ENCODE measurements at regions not wholly inside any gene's neighbourhood (a gene's known extent, or its start where the extent isn't known, plus 50 kb on each side); places are given as distances from the start of the nearest gene placed in this dataset.

- no peaks in the 10 kb centered on the region for H3K27me3 ChIP-seq
- intact Hi-C loops (cut with DNase I), result no loop called here
- peak in 1 of 5 donors; percentile 9 for DNase-seq
- H3K36me3 ChIP-seq, result no peaks in the 10 kb centered on the region
- H3K4me1 ChIP-seq (ENCODE audit: insufficient read depth), result no peaks in the 10 kb centered on the region
- TF ChIP-seq CTCF (IDR thresholded peaks at IDR 0.05), result no peak
- no peak for TF ChIP-seq EP300 (IDR thresholded peaks at IDR 0.05)
- no peak for TF ChIP-seq POLR2A (IDR thresholded peaks at IDR 0.05)
- H3K27ac ChIP-seq, result no peak overlapping the region
- H3K4me3 ChIP-seq, result no peak overlapping the region
- WGBS, 3 donors, result 48 to 75% (median 70%) methylated on average over 2 of the region's 2 CpGs
- peaks cover 0 to 4% of the 10 kb centered on the region in 2 donors for H3K9me3 ChIP-seq
These were observed 129.8 kb downstream of the SATB1 start for GRCh38 chr3:18295171-18295920.

GRCh38 chr3:18290157-18290556, 135.0 kb downstream of the SATB1 start:
- H3K27ac ChIP-seq, result no peak overlapping the region
- H3K4me3 ChIP-seq, result no peak overlapping the region
- H3K36me3 ChIP-seq, result no peaks in the 10 kb centered on the region
- H3K27me3 ChIP-seq, result no peaks in the 10 kb centered on the region
- no peak for TF ChIP-seq POLR2A (IDR thresholded peaks at IDR 0.05)
- H3K4me1 ChIP-seq (ENCODE audit: insufficient read depth), result no peaks in the 10 kb centered on the region
- no peaks in the 10 kb centered on the region for H3K9me3 ChIP-seq
- no peak for DNase-seq
- intact Hi-C loops (cut with DNase I), result no loop called here

DNA sequence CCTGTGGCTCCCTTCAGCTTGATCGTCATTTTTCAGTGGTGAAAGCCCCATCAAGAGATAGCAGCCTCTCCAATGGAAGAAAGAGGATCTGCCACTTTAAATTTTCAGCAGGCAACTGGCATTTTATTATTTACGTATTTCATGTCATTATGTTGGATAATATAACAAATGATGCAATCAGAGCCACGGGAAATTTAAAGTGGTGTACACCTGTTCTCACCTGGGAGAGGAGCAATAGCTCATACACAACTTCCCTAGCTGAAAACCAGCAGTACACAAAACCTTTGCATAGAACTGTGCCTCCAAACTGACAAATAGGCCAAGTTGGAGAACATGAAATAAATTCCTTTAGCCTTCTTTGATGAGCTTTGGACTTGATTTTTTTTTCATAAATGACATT, 136.9 kb downstream of the SATB1 start:
- Histone ChIP-seq H3K4me1 (ENCODE audit: insufficient read depth) (no peaks in the 10 kb centered on the region), H3K4me3 (no peak overlapping the region), H3K27ac (no peak overlapping the region), H3K27me3 (no peaks in the 10 kb centered on the region), H3K36me3 (no peaks in the 10 kb centered on the region), H3K9me3 (no peaks in the 10 kb centered on the region)
- DNase-seq, result no peak
- TF ChIP-seq EP300 (IDR thresholded peaks at IDR 0.05) (no peak), POLR2A (IDR thresholded peaks at IDR 0.05) (no peak), CTCF (IDR thresholded peaks at IDR 0.05) (no peak)
- intact Hi-C loops (cut with DNase I), result no loop called here
- 55 to 63% (median 56%) methylated on average over 3 of the region's 3 CpGs for WGBS, 3 donors

DNA sequence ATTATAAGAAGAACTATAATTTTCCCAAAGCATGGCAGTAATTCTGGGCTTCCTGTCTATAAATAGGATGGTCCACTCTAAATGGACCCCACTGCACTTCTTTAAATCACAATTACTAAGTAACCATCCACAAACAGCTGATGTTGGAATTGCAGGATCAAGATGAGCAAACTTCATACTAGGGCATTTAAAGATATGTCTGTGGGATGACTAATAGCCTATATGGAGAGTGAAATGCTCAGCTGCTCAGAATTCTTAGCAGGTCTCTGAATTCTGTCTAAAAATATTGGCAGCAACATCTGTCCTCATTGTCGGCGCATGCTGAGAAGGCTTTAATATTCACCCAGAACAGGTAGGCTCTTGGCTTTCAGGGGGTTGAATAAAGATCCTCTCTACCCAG, 140.4 kb downstream of the SATB1 start:
- Histone ChIP-seq H3K27me3 (no peaks in the 10 kb centered on the region), H3K4me3 (no peak overlapping the region), H3K9me3 (no peaks in the 10 kb centered on the region), H3K4me1 (ENCODE audit: insufficient read depth) (no peaks in the 10 kb centered on the region), H3K36me3 (no peaks in the 10 kb centered on the region), H3K27ac (no peak overlapping the region)
- WGBS, 3 donors, result 98 to 100% (median 98%) methylated on average over 2 of the region's 2 CpGs
- TF ChIP-seq CTCF (IDR thresholded peaks at IDR 0.05), result no peak
- no peak for TF ChIP-seq POLR2A (IDR thresholded peaks at IDR 0.05)
- TF ChIP-seq EP300 (IDR thresholded peaks at IDR 0.05), result no peak
- no peak for DNase-seq
- intact Hi-C loops (cut with DNase I), result no loop called here

GRCh38 chr3:18283680-18284079, 141.5 kb downstream of the SATB1 start:
- TF ChIP-seq EP300 (IDR thresholded peaks at IDR 0.05) (no peak), POLR2A (IDR thresholded peaks at IDR 0.05) (no peak), CTCF (IDR thresholded peaks at IDR 0.05) (no peak)
- Histone ChIP-seq H3K36me3 (no peaks in the 10 kb centered on the region), H3K4me1 (ENCODE audit: insufficient read depth) (no peaks in the 10 kb centered on the region), H3K27me3 (no peaks in the 10 kb centered on the region), H3K27ac (no peak overlapping the region), H3K4me3 (no peak overlapping the region), H3K9me3 (no peaks in the 10 kb centered on the region)
- 29 to 47% (median 36%) methylated on average over 2 of the region's 2 CpGs for WGBS, 3 donors
- no peak for DNase-seq
- intact Hi-C loops (cut with DNase I), result no loop called here

Data from ovary (tissue), 7 donors.